K562 (cell line): ENCODE measurements at regions not wholly inside any gene's neighbourhood (a gene's known extent, or its start where the extent isn't known, plus 50 kb on each side); places are given as distances from the start of the nearest gene placed in this dataset.
"Not testable (repeated sequence)": the region's sequence is repeated elsewhere in the genome, so short reads cannot be mapped to it uniquely, and the experiment has no call there.

Experiments
- CBX5 ChIP-seq: IDR thresholded peaks from 2 replicates; pipeline ENCODE4 v1.6.1; 2014; ENCODE audit warnings: low read depth, borderline replicate concordance
- CTBP1 ChIP-seq: fragments of 450-650 bp; IDR thresholded peaks from 2 replicates; pipeline ENCODE4 v1.6.1; 2016; ENCODE audit warnings: borderline replicate concordance
- TCF7L2 ChIP-seq: fragments of 150-350 bp; IDR thresholded peaks from 2 replicates; pipeline ENCODE4 v1.6.1; 2016; ENCODE audit warnings: low read depth, mild to moderate bottlenecking, low read length, moderate library complexity
- ZNF253 ChIP-seq: fragments of 250-450 bp; sonication (Bioruptor Pico); conservative IDR thresholded peaks from 2 replicates; pipeline ENCODE4 v1.6.1; 2021; ENCODE audit warnings: mild to moderate bottlenecking

DNA sequence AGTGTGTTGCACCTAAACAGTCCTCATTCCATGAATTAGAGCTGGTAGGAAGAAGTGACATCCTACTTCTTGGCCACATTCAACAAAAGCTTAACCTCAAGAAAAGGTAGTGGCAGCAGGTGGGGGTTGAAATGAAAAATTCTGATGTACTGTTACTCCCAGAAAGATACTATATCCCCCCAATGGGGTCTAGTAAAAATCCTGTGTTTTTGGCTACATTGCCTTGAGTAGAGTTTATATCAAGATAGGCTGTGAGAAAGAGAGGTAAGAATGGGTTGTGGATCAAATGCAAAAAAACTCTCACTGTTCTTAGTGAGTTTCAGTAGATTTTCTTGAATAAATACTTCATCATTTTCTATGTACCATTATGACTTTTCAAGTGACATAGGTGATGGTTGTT is 407.3 kb downstream of the KCNJ18 start:
- TF ChIP-seq CBX5; TCF7L2; CTBP1; ZNF253 (CRISPR knock-in tag): not testable (repeated sequence)
